GM20000 (cell line): ENCODE measurements at regions not wholly inside any gene's neighbourhood (a gene's known extent, or its start where the extent isn't known, plus 50 kb on each side); places are given as distances from the start of the nearest gene placed in this dataset.
A peak's percentile ranks its signal among the peaks of the same experiment; 100 is the strongest.

Experiments used
- DNase-seq: peaks from one replicate; pipeline ENCODE4 v3.0.0; 2012; ENCODE audit warnings: low spot score
- TF ChIP-seq, protein P1 (sequence below): IDR thresholded peaks from 2 replicates; pipeline ENCODE4 v1.5.1; 2012; ENCODE audit warnings: mild to moderate bottlenecking, control low read depth; ENCODE audit errors: extremely low read depth, missing control alignments

DNA sequence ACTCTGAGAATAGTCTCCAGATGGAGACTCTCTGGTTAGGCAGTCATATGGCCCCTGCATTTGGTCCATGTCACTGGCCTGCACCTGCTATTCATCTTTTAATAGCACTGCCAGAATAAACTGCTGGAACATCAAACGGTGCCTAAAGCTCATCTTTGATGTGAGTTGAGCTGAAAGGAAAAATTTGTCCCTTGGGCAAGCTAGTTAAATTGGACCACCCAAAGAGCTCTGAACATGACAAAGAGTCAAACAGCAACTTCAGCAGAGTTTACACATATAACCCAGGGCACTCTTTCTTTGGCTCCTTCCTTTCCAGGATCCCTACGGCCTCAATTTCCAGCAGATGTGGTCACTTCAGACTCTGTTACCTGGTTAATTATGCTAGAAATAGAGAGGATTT lies 269.9 kb downstream of the RPL10L start:
- DNase-seq, result no peak
- TF ChIP-seq, protein P1, sequence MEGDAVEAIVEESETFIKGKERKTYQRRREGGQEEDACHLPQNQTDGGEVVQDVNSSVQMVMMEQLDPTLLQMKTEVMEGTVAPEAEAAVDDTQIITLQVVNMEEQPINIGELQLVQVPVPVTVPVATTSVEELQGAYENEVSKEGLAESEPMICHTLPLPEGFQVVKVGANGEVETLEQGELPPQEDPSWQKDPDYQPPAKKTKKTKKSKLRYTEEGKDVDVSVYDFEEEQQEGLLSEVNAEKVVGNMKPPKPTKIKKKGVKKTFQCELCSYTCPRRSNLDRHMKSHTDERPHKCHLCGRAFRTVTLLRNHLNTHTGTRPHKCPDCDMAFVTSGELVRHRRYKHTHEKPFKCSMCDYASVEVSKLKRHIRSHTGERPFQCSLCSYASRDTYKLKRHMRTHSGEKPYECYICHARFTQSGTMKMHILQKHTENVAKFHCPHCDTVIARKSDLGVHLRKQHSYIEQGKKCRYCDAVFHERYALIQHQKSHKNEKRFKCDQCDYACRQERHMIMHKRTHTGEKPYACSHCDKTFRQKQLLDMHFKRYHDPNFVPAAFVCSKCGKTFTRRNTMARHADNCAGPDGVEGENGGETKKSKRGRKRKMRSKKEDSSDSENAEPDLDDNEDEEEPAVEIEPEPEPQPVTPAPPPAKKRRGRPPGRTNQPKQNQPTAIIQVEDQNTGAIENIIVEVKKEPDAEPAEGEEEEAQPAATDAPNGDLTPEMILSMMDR, result no peak

DNA sequence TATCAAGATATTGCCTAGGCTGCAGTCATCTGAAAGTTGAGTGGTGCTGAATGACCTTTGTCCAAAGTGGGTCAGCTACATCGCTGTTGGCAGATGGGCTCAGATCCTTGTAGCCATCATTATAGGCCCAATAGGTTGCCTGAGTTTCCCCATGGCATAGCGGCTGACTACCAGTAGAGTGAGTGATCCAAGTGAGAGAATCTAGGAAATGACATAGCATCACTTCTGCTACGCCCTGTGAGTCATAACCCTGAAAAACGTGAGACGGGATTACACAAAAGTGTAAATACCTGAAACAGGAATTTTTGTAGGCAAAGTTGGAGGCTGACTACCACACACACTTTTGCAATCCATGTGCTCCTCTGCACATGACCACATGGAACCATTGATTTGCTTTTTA lies 273.3 kb downstream of the RPL10L start:
- no peak for DNase-seq
- TF ChIP-seq, protein P1, result no peak

DNA sequence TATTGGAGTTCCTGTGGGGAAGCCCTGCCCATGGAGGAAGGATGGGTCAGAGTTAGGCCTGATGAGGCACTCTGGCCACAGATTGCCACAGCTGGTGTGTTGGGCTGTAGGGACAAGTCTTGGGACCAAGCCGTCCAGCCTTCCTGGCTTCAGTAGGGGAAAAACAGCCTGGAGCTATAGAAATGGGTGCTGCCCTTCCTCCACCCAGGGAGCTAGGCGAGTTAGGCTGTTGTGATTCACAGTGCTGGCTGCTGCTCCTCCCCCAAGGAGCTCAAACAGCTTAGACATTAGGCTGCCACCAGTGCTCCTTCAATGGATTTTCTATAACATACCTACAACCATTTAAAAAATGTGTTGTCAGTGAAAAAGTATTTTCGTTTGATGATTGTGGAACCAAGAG lies 274.3 kb downstream of the RPL10L start:
- no peak for DNase-seq
- TF ChIP-seq, protein P1, result no peak

DNA sequence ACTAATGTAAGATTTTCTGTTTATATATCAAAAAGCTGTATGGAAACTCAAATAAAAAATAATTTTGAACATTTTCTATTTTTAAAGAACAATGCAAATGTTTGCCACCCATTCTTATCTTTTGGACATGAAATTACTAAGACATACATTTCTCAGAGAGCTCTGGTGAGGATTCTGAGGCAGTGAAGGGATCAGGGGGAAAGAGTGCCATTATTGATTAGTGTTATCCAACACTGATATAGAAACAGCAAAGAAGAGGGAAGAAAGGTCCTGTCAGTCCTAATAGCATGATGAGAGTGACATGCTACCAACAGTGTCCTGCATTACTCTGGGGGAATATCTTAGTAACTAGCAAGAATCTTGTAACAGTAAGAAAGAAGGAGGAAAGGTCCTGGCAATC lies 282.2 kb downstream of the RPL10L start:
- no peak for DNase-seq
- TF ChIP-seq, protein P1, result no peak

DNA sequence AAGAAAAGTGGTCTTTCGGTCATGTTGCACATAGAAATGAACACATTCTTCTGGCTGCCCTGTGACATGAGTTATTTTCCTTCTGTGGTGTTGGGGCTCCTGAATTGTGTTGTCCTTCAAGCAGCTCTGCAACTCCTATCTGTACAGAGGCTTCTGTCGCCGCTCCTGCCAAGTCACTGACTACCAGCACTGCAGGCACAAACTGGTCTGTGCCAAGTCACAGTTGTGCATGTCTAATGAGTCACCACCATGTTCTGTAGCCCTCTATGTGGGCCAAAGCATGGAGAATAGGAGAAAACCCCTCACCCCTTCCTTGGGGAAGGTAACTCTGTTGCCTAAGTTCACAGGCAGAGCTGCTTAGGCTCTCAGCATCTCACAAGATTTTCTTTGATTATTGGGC lies 283.3 kb downstream of the RPL10L start:
- TF ChIP-seq, protein P1, result no peak

DNA sequence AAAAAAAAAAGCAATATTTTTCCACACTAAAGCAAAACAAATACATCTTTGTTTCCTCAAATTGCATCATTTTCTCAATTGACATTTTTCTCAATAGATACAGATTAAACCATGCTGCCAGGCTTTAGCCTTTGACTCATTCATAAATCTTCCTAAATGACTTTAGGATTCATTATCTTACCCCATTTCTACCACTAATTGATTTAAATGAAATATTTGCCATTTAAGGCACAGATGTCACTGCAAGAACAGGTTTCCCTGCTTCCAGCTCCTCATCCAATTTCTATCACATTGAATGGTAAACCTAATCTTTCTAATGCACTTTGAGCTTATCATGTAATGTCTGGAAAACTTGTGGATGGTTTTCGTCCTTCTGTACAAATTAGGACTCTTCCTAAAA lies 298.7 kb downstream of the RPL10L start:
- DNase-seq, result no peak

More for the DNA sequence above, 283.3 kb downstream of the RPL10L start:
- DNase-seq, result no peak

DNA sequence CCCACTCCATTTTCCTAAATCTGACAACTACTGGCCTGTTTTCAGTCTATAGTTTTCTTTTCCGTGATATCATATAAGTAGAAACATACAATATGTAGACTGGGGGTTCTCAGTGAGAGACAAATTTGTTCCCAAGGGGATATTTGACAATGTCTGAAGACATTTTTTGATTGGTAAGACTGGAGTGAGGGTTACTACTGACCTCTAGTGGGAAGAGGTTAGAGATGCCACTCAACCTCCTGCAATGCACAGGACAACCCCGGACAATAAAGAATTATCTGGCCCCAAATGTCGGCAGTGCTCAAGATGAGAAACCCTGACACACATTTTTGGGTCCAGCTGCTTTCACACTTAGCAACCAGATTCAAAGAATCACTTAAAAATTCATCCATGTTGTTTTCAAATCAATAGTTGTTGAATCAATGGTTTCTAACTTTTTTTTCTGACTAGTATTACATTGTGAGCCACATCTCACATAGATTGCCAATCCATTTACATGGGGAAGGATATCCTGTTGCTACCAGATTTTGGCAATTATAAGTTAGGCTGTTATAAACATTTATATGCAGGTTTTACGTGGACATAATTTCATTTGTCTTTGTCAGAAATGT lies 307.1 kb downstream of the RPL10L start:
- TF ChIP-seq, protein P1, result no peak
- DNase-seq, result peak; percentile 5

More for the DNA sequence above, 298.7 kb downstream of the RPL10L start:
- TF ChIP-seq, protein P1, result no peak
